T-helper 1 cell treated with Interleukin-12 subunit alpha and Interleukin-12 subunit beta and Interleukin-4 antibody, amounts not matched to agents 30 μg/mL and 1 μg/mL, for 36 hours (primary cell): ENCODE measurements at regions not wholly inside any gene's neighbourhood (a gene's known extent, or its start where the extent isn't known, plus 50 kb on each side); places are given as distances from the start of the nearest gene placed in this dataset.

ENCODE experiments used
- H3K27ac Mint-ChIP-seq: one replicate; pipeline ENCODE4 v1.8.0; 2021; ENCODE audit warnings: mild to moderate bottlenecking, mixed read lengths
- H3K27me3 Mint-ChIP-seq: one replicate; pipeline ENCODE4 v1.8.0; 2021; ENCODE audit warnings: low read depth, mixed read lengths
- H3K36me3 Mint-ChIP-seq: one replicate; pipeline ENCODE4 v1.8.0; 2021; ENCODE audit warnings: low read depth, mixed read lengths
- H3K4me1 Mint-ChIP-seq: one replicate; pipeline ENCODE4 v1.8.0; 2021; ENCODE audit warnings: low read depth, mixed read lengths
- H3K4me3 Mint-ChIP-seq: one replicate; pipeline ENCODE4 v1.8.0; 2021; ENCODE audit warnings: mild to moderate bottlenecking, moderate library complexity, mixed read lengths
- H3K9me3 Mint-ChIP-seq: one replicate; pipeline ENCODE4 v1.8.0; 2021; ENCODE audit warnings: mixed read lengths

GRCh38 chr12:91793676-91794075 lies 352.0 kb downstream of the BTG1 start:
- no peak overlapping the region for H3K4me3 Mint-ChIP-seq
- no peaks in the 10 kb centered on the region for H3K27me3 Mint-ChIP-seq
- no peaks in the 10 kb centered on the region for H3K4me1 Mint-ChIP-seq
- peaks cover 2% of the 10 kb centered on the region for H3K36me3 Mint-ChIP-seq
- no peaks in the 10 kb centered on the region for H3K9me3 Mint-ChIP-seq
- no peak overlapping the region for H3K27ac Mint-ChIP-seq

- H3K4me1 Mint-ChIP-seq = no peaks in the 10 kb centered on the region
- no peaks in the 10 kb centered on the region for H3K27me3 Mint-ChIP-seq
- no peaks in the 10 kb centered on the region for H3K9me3 Mint-ChIP-seq
- H3K4me3 Mint-ChIP-seq = no peak overlapping the region
- no peak overlapping the region for H3K27ac Mint-ChIP-seq
- peaks cover 2% of the 10 kb centered on the region for H3K36me3 Mint-ChIP-seq
These were observed 353.0 kb downstream of the BTG1 start for GRCh38 chr12:91792597-91792996.

GRCh38 chr12:91786499-91787272 lies 359.0 kb downstream of the BTG1 start:
- Mint-ChIP-seq H3K27ac (no peak overlapping the region), H3K9me3 (no peaks in the 10 kb centered on the region), H3K4me1 (no peaks in the 10 kb centered on the region), H3K36me3 (no peaks in the 10 kb centered on the region), H3K4me3 (no peak overlapping the region), H3K27me3 (no peaks in the 10 kb centered on the region)

- H3K27ac Mint-ChIP-seq = no peak overlapping the region
These were observed 359.8 kb downstream of the BTG1 start for GRCh38 chr12:91785655-91786498.

GRCh38 chr12:91781114-91781513 lies 364.5 kb downstream of the BTG1 start:
- peaks cover 18% of the 10 kb centered on the region for H3K4me1 Mint-ChIP-seq
- no peaks in the 10 kb centered on the region for H3K36me3 Mint-ChIP-seq
- no peaks in the 10 kb centered on the region for H3K9me3 Mint-ChIP-seq
- H3K27ac Mint-ChIP-seq = no peak overlapping the region
- no peak overlapping the region for H3K4me3 Mint-ChIP-seq
- H3K27me3 Mint-ChIP-seq = no peaks in the 10 kb centered on the region

More at GRCh38 chr12:91785655-91786498, 359.8 kb downstream of the BTG1 start:
- Mint-ChIP-seq H3K4me1 (no peaks in the 10 kb centered on the region), H3K4me3 (no peak overlapping the region), H3K27me3 (no peaks in the 10 kb centered on the region), H3K36me3 (no peaks in the 10 kb centered on the region), H3K9me3 (no peaks in the 10 kb centered on the region)

- Mint-ChIP-seq H3K27me3 (no peaks in the 10 kb centered on the region), H3K4me1 (peaks cover 23% of the 10 kb centered on the region), H3K36me3 (no peaks in the 10 kb centered on the region), H3K9me3 (no peaks in the 10 kb centered on the region), H3K27ac (peak overlapping the region; percentile 85), H3K4me3 (peak overlapping the region; percentile 63)
These were observed 366.7 kb downstream of the BTG1 start for GRCh38 chr12:91778938-91779400.

GRCh38 chr12:91778091-91778832 lies 367.4 kb downstream of the BTG1 start:
- H3K4me1 Mint-ChIP-seq = peaks cover 23% of the 10 kb centered on the region
- H3K27me3 Mint-ChIP-seq = no peaks in the 10 kb centered on the region
- H3K4me3 Mint-ChIP-seq = peak overlapping the region; percentile 61
- no peaks in the 10 kb centered on the region for H3K36me3 Mint-ChIP-seq
- no peaks in the 10 kb centered on the region for H3K9me3 Mint-ChIP-seq
- peak overlapping the region; percentile 85 for H3K27ac Mint-ChIP-seq

GRCh38 chr12:91777268-91777992 lies 368.2 kb downstream of the BTG1 start:
- no peak overlapping the region for H3K4me3 Mint-ChIP-seq
- H3K27ac Mint-ChIP-seq = peak overlapping the region; percentile 15
- H3K36me3 Mint-ChIP-seq = no peaks in the 10 kb centered on the region
- peaks cover 23% of the 10 kb centered on the region for H3K4me1 Mint-ChIP-seq
- H3K9me3 Mint-ChIP-seq = no peaks in the 10 kb centered on the region
- no peaks in the 10 kb centered on the region for H3K27me3 Mint-ChIP-seq

GRCh38 chr12:91774434-91774921 lies 371.2 kb downstream of the BTG1 start:
- no peak overlapping the region for H3K27ac Mint-ChIP-seq

GRCh38 chr12:91773749-91774429 lies 371.8 kb downstream of the BTG1 start:
- Mint-ChIP-seq H3K4me3 (no peak overlapping the region), H3K4me1 (peaks cover 16% of the 10 kb centered on the region), H3K9me3 (no peaks in the 10 kb centered on the region), H3K36me3 (no peaks in the 10 kb centered on the region), H3K27ac (no peak overlapping the region), H3K27me3 (no peaks in the 10 kb centered on the region)

More at GRCh38 chr12:91774434-91774921, 371.2 kb downstream of the BTG1 start:
- no peaks in the 10 kb centered on the region for H3K27me3 Mint-ChIP-seq
- no peaks in the 10 kb centered on the region for H3K36me3 Mint-ChIP-seq
- H3K9me3 Mint-ChIP-seq = no peaks in the 10 kb centered on the region
- peaks cover 22% of the 10 kb centered on the region for H3K4me1 Mint-ChIP-seq
- H3K4me3 Mint-ChIP-seq = no peak overlapping the region

- Mint-ChIP-seq H3K4me3 (no peak overlapping the region), H3K27me3 (no peaks in the 10 kb centered on the region), H3K4me1 (peaks cover 5% of the 10 kb centered on the region), H3K36me3 (no peaks in the 10 kb centered on the region), H3K27ac (no peak overlapping the region), H3K9me3 (no peaks in the 10 kb centered on the region)
These were observed 373.2 kb downstream of the BTG1 start for GRCh38 chr12:91772411-91772810.

- Mint-ChIP-seq H3K36me3 (no peaks in the 10 kb centered on the region), H3K9me3 (no peaks in the 10 kb centered on the region), H3K27ac (no peak overlapping the region), H3K4me3 (no peak overlapping the region), H3K4me1 (peaks cover 4% of the 10 kb centered on the region), H3K27me3 (no peaks in the 10 kb centered on the region)
These were observed 375.9 kb downstream of the BTG1 start for GRCh38 chr12:91769736-91770135.

- Mint-ChIP-seq H3K4me1 (no peaks in the 10 kb centered on the region), H3K9me3 (no peaks in the 10 kb centered on the region), H3K27ac (no peak overlapping the region), H3K4me3 (no peak overlapping the region), H3K27me3 (no peaks in the 10 kb centered on the region), H3K36me3 (no peaks in the 10 kb centered on the region)
These were observed 378.4 kb downstream of the BTG1 start for GRCh38 chr12:91767237-91767636.
